NCI-H146 (cell line): ENCODE measurements at regions not wholly inside any gene's neighbourhood (a gene's known extent, or its start where the extent isn't known, plus 50 kb on each side); places are given as distances from the start of the nearest gene placed in this dataset.

Experiments
- DNase-seq: peaks from one replicate; lab custom pipeline; 2025; lab: John Stamatoyannopoulos, UW

- peak; percentile 7 for DNase-seq
Measured at GRCh38 chr2:2871480-2872308, 505.9 kb downstream of the EIPR1 start.

- no peak for DNase-seq
Measured at GRCh38 chr2:2870106-2870505, 507.5 kb downstream of the EIPR1 start.

- no peak for DNase-seq
Measured at GRCh38 chr2:2869553-2869952, 508.1 kb downstream of the EIPR1 start.

- peak; percentile 19 for DNase-seq
Measured at GRCh38 chr2:2868085-2868484, 509.5 kb downstream of the EIPR1 start.

DNA sequence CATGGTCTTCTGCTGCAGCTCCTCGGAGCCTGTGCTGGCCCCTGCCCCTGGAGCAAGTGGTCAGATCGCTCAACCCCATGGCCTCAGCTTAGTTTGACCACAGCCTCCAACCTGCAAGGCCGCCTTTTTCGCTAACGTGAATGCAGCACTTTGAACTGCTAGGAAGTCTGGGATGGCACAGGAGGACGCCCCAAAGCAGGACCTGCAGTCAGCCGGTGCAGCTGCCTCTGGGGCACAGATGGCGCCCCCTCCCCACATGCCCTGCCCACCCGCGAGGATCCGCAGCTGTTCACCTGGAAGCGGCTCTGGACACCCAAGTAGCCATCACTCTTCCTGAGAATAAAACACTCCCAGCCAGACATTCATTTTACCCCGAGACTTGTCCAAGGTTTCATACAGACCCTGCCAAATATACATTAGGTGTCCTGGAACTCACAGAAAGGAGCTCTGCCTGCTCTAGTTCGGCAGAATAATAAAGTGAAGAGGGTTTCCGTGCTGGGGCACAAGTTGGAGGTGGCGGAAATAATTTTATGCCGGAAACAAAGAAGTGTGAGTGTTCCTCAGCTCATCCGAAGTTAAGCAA is 510.1 kb downstream of the EIPR1 start:
- no peak for DNase-seq

DNA sequence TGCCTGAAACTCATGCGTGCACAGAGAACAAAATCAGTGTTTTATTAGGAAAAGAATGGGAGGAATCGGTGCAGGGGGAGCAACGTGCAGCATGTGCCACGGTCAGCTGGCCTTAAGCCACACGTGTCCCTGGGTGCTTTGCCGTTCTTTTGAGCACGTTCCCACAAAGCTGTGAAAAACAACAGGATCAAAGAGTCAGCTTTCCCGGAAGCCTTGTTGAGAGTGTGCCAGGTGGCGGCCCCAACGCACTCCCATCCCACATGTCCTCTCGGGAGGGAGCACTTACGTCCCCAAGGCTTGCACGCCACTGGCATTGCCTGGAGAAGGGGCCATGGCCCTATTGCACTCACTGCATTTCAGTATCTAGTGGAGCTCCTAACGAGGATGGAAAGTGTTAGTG is 511.2 kb downstream of the EIPR1 start:
- DNase-seq: no peak

DNA sequence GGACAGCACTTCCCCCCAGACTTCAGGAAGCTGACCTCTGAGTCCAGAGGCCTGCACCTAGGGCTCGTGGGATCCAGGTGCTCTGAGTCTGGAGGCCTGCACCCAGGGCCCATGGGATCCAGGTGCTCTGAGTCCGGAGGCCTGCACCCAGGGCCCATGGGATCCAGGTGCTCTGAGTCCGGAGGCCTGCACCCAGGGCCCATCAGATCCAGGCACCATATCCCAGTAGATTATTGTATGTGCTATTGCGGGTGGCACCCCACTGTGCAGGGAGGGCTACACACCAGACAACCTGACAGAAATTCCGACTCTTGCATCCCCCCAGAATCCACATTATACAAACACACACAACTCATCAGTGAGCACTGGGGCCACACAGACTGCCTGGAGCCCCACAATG is 515.2 kb downstream of the EIPR1 start:
- DNase-seq: no peak

DNA sequence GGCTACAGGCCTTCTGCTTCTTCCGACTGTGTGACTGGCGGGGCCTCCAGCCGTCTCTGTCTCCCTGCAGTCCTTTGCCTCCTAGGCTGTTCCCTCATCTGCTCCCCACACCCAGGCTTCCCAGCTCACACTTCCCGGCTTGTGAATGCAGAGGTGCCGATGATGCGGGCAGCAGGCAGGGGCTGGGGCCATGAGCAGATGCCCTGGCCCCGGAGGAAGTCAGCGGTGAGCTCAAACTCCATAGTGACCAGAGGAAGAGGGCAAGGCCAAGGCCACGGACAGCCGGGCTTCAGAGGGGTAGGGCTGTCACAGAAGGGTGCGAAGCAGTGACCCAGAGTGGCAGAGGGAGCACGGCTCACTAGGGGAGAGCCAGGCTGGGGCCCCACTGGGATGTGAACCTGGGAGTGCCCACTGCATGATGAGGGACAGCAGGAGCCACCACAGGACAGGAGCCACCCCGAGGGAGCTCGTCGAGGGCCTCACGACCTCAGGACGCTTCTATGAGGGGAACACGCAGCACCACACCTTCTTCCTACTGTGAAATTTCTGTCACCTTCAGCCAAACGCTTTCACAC is 515.9 kb downstream of the EIPR1 start:
- DNase-seq: no peak

- DNase-seq: no peak
Measured at GRCh38 chr2:2860589-2861300, 516.9 kb downstream of the EIPR1 start.

DNA sequence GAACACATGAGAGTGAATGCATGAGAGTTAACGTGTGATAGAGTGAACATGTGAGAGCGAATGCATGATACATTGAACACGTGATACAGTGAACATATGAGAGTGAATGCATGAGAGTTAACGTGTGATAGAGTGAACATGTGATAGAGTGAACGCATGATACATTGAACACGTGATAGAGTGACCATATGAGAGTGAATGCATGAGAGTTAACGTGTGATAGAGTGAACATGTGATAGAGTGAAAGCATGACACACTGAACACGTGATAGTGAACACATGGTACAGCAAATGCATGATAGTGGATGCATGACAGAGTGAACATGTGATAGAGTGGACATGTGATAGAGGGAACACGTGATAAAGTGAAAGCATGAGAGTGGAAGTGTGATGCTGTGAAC is 517.9 kb downstream of the EIPR1 start:
- DNase-seq: no peak

- no peak for DNase-seq
Measured at GRCh38 chr2:2859164-2859563, 518.5 kb downstream of the EIPR1 start.

DNA sequence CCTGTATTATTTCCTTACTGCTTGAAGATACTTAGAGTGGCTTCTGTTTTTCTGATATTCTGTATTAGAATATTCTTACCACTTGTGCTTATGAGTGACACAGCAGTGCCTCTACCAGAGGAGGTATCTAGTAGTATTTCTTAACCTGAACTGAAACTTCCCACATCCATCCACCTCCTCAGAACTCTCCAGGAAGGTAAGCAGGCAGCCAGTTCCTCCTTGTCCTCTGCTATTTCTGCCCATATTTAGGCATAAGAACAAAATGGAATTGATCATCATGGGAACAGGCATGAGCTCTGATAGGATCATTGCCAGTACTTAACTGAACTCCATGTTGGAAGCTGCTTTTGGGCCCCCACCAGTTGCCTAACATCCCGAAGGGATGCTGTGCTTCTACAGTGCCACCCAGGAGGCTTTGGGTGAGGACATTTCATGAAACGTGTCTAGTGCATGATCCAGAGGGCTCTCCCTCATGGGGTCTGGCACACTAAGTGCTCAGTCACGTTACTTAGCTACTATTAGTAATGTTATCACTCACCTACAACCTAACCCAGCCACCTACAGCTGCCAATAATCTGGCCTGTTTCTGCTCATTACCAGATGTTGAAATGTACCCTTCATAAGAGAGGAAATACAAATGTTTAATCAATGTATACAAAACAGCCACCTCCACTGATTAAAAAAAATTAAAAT is 520.7 kb downstream of the EIPR1 start:
- no peak for DNase-seq

DNA sequence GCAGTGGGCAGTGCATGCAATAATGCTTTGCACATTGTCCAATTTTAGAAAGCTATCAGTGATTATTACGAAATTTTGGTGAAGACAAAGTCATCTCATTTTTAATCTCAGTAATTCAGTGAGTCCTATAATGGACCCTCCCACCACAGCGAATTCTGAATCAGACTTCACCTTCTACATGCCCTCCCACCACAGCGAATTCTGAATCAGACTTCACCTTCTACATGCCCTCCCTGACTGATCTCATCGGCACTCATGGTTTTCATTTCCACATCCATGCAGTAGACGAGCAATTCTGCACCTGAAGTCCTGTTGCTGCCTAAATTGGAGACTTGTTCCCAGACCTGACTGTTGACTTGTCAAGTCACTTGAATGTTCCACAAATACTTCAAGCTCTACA is 522.3 kb downstream of the EIPR1 start:
- DNase-seq: no peak

DNA sequence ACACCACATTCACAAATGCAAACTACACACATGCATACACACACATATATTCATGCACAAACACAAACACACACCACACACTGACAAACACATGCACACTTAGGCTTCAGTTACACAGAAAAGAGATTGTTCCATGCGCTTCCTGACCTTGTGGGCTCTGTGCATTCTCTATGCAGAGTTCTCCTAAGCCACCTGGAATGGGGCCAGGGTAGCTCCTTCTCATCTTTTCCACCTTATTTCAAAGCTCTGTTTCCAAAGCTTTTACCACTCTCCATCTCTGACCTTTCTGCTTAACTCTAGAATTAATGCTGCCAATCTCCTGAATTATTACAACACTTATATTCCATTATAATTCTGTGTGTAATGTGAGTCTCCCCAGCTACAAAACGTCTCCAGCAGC is 522.3 kb upstream of the MYT1L start:
- DNase-seq: no peak

DNA sequence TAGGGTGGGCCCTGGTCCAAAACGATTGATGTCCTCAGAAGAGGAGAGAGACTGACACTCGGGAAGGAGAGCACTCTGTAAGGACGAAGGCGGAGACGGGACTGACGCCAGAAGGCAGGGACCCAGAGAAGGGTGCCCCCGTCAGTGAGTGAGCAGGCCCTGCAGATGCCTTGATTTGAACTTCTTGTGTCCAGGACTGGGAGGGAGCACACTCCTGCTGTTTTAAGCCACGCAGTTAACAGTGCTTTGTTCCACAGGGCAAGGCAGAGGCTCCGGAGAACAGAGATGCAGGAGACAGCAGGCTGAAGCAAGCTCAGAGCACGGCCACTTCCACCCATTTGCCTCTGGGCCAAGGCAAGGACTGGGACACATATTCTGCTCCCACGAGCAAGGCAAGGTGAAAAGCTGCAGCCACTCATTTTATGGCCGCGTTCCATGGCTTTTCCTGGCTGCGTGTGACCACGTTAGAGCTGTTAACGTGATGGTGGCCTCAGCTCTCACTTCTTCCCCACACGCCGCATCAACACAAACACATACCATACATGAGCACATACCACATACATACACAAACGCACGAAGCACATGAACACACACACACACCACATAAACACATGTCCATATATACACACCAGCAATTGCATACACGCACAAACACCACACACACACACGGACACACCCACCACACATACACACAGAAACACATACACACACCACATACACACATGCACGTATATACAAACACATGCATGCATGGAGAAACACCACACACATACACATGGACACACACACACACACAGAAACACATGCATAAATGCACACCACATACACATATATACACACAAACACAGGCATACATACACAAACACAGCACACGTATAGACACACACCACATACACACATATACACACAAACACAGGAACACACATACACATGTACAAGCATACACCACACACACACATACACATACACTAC is 521.0 kb upstream of the MYT1L start:
- no peak for DNase-seq

GRCh38 chr2:2851316-2851715 is 520.2 kb upstream of the MYT1L start:
- DNase-seq: no peak

DNA sequence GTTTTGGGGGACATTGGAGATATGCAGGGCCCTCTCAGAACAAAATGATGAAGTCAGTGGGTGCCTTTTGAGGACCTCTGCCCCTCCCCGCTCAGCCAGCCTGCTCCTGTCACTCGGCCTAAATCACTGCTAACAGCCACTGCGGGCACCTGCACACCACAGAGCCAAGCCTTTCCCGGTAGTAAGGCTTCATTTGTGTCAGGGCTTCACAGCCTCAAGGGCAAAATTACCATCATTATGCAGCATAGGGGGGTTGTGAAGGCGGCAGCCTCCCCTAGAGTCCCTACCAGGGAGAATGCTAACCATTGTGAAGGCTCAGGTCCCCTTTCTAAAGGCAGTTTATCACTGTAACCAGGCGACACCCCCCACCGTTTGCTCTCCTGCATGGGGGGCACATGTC is 519.8 kb upstream of the MYT1L start:
- peak; percentile 59 for DNase-seq

DNA sequence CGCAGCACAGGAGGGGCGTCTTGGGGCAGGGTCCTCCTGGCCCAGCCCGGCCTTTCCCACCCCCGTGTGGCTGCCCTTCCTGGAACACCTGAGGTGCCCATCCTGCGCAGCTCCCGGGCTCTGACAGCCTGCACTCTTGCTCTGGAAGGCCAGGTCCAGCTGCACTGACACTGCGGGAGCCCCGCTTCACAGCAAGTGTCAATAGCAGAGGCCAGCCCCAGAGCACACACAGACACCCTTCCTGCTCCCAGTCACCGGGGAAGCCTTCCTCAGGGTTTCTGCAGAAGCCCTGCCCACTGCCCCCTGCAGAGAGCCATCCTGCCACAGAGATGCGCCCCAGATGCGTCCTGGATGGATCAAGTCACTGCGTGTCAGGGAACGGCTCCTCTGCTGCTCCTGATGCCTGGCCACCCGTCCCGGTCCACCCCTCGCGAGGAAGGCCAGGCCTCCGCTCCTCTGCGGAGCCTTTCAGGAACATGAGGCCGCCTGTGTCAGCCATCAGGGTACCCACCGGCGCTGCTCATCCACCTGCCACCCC is 519.2 kb upstream of the MYT1L start:
- peak; percentile 92 for DNase-seq

GRCh38 chr2:2849464-2850217 is 518.6 kb upstream of the MYT1L start:
- DNase-seq: peak; percentile 27
